Left lung (tissue), 4 donors: ENCODE measurements at regions not wholly inside any gene's neighbourhood (a gene's known extent, or its start where the extent isn't known, plus 50 kb on each side); places are given as distances from the start of the nearest gene placed in this dataset.

ENCODE experiments used
- ATAC-seq: fragments of 200-7000 bp; cut with Tn5 transposase; one replicate; pipeline ENCODE4 v1.9.1; 2020; ENCODE audit warnings: moderate library complexity
- DNase-seq, 4 donors: peaks; one replicate each; pipeline ENCODE4 v3.0.0-alpha.2; 2013 to 2020
- H3K27ac ChIP-seq, 2 donors: fragments of 200-600 bp; sonication (generic) in 1 of 2; one replicate each; pipeline versions ENCODE4 v1.5.0 to v1.8.0; 2020 to 2021
- H3K27me3 ChIP-seq, 2 donors: fragments of 200-600 bp; sonication (generic) in 1 of 2; one replicate each; pipeline versions ENCODE4 v1.5.0 to v1.8.0; 2020 to 2021
- H3K36me3 ChIP-seq, 2 donors: fragments of 200-600 bp; sonication (generic) in 1 of 2; one replicate each; pipeline versions ENCODE4 v1.5.0 to v1.8.0; 2020 to 2021
- H3K4me1 ChIP-seq, 2 donors: fragments of 200-600 bp; one replicate each; pipeline ENCODE4 v1.8.0; 2021
- H3K4me3 ChIP-seq, 2 donors: fragments of 200-600 bp; sonication (generic) in 1 of 2; one replicate each; pipeline versions ENCODE4 v1.5.0 to v1.8.0; 2020 to 2021; ENCODE audit warnings: mild to moderate bottlenecking in 1 of 2
- H3K9me3 ChIP-seq, 2 donors: fragments of 200-600 bp; sonication (generic) in 1 of 2; one replicate each; pipeline versions ENCODE4 v1.5.0 to v1.8.0; 2020 to 2021
- intact Hi-C, 2 donors: fragments of 100-400 bp; cut with DNase I; formaldehyde crosslinking; loops; one replicate each; pipeline versions ENCODE4 v1.11.2 to v1.14.2; 2022
- TF ChIP-seq, protein P1 (sequence below), 2 donors: fragments of 200-600 bp; sonication (generic) in 1 of 2; IDR thresholded peaks; one replicate each; pipeline versions ENCODE4 v1.5.0 to v1.8.0; 2021; ENCODE audit warnings: antibody characterized with exemption in 2 of 2
- donor health status: DM: no; HTN: yes; CAD: no.
- donor health status: DM: no; HTN: no; CAD: no.

DNA sequence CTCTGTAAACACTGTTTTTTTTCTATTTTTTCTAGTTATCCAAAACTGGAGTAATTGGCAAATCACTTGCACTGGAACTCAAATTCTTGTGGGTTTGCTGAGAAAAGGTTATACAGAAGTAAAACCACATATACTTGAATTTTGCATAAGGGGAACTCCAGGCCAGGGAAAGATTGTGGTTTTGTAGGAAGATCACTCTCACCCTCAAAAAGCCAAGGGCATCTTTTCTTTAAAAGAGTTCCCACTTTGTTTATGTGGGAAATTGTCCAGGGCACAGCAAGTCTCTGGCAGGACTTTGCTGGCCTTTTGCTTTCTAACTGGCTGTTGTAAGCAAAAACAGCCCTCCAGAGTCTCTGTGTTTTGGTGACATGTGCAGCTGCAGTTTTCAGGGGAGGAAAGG, 340.3 kb upstream of the RBMS3 start:
- TF ChIP-seq, protein P1, sequence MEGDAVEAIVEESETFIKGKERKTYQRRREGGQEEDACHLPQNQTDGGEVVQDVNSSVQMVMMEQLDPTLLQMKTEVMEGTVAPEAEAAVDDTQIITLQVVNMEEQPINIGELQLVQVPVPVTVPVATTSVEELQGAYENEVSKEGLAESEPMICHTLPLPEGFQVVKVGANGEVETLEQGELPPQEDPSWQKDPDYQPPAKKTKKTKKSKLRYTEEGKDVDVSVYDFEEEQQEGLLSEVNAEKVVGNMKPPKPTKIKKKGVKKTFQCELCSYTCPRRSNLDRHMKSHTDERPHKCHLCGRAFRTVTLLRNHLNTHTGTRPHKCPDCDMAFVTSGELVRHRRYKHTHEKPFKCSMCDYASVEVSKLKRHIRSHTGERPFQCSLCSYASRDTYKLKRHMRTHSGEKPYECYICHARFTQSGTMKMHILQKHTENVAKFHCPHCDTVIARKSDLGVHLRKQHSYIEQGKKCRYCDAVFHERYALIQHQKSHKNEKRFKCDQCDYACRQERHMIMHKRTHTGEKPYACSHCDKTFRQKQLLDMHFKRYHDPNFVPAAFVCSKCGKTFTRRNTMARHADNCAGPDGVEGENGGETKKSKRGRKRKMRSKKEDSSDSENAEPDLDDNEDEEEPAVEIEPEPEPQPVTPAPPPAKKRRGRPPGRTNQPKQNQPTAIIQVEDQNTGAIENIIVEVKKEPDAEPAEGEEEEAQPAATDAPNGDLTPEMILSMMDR (IDR thresholded peaks at IDR 0.05): no peak
- no peak overlapping the region for H3K4me3 ChIP-seq
- intact Hi-C loops: no loop called here
- H3K9me3 ChIP-seq: no peaks in the 10 kb centered on the region
- H3K36me3 ChIP-seq: no peaks in the 10 kb centered on the region
- H3K4me1 ChIP-seq: peaks cover 0 to 11% of the 10 kb centered on the region in 2 donors
- ATAC-seq: peak; percentile 65
- DNase-seq: peak in 1 of 4 donors; percentile 64
- no peak overlapping the region for H3K27ac ChIP-seq
- no peaks in the 10 kb centered on the region for H3K27me3 ChIP-seq

DNA sequence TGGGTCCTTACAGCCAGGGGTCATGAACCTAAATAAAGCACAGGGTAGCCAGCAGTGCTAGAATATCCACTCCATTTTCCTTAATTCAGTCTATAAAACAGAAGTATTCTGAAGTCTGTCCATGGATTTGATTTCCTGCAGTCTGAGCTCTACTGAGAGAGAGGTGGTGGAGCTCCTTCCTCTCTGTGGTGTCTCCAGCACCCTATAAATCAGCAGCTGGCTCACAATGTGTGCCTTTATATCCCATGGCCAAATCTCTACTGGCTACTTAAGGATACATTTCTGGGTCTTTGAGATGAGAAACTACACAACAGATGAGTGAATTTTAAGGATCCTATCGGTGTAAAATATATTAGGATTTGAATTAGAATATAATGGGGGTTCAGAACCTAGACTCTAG, 339.9 kb upstream of the RBMS3 start:
- Histone ChIP-seq H3K4me3 (no peak overlapping the region), H3K27me3 (no peaks in the 10 kb centered on the region), H3K4me1 (peaks cover 0 to 11% of the 10 kb centered on the region in 2 donors), H3K36me3 (no peaks in the 10 kb centered on the region), H3K27ac (no peak overlapping the region), H3K9me3 (no peaks in the 10 kb centered on the region)
- DNase-seq (no peak), ATAC-seq (no peak)
- intact Hi-C loops: no loop called here
- TF ChIP-seq, protein P1 (IDR thresholded peaks at IDR 0.05): no peak

DNA sequence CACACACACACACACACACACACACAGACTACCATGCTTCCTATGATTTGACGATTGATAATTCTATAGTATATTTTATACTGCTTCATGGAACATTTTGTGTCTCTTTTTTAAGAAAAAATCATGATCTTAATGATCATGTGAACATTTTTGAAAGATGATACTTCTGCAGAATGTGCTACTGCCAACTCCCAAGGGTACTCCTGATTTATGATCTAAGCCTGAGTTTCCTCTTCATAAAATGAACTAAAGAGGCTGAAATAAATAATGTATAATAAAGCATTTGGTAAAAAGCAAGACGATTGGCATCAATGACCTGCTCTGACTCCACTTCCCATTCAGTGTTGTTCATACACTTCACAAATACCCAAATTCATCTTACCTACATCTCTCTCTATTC, 333.8 kb upstream of the RBMS3 start:
- DNase-seq (no peak), ATAC-seq (no peak)
- Histone ChIP-seq H3K4me1 (no peaks in the 10 kb centered on the region), H3K4me3 (no peak overlapping the region), H3K9me3 (no peaks in the 10 kb centered on the region), H3K36me3 (no peaks in the 10 kb centered on the region), H3K27ac (no peak overlapping the region), H3K27me3 (no peaks in the 10 kb centered on the region)
- intact Hi-C loops: no loop called here
- TF ChIP-seq, protein P1 (IDR thresholded peaks at IDR 0.05): no peak

DNA sequence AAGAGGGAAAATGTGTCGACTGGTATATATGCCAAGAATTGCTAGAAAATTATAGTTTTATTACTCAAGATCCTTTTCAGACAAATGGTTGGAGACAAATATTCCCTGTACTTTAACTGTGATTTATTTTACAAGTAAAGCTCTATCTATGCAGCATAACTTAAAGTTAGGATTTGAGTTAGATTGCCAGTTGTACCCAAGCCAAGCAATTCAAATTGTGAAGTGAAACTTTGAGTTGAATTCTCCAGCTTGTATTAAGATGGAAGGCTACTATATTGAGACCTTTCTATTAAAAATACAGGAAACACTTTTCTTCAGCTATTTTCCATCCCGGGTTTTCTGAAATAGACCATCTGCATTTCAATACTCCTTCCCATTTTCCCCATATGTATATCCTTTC, 333.1 kb upstream of the RBMS3 start:
- H3K9me3 ChIP-seq: no peaks in the 10 kb centered on the region
- ATAC-seq: no peak
- TF ChIP-seq, protein P1 (IDR thresholded peaks at IDR 0.05): no peak
- H3K4me1 ChIP-seq: no peaks in the 10 kb centered on the region
- H3K27ac ChIP-seq: no peak overlapping the region
- H3K4me3 ChIP-seq: no peak overlapping the region
- no peak for DNase-seq
- no peaks in the 10 kb centered on the region for H3K27me3 ChIP-seq
- intact Hi-C loops: no loop called here
- H3K36me3 ChIP-seq: no peaks in the 10 kb centered on the region

DNA sequence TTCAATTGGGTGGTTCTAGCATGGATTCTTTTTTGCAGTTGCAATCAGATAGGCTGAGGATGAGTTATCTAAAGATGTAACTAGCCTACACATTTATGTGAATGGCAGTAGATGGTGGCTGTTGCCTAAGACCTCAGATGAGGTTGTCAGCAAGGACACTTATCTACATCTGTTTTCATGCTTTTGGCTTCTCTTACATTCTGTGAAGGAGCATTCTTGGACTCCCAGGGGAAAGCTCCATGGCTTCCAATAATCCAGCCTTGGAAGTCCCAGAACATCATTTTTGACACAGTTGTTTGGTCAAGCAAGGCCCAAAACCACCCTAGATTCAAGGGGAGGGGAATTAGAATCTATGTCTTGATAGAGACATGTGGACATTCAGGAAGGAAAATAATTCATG, 332.2 kb upstream of the RBMS3 start:
- intact Hi-C loops: no loop called here
- TF ChIP-seq, protein P1 (IDR thresholded peaks at IDR 0.05): no peak

More for the DNA sequence above, 332.2 kb upstream of the RBMS3 start:
- Histone ChIP-seq H3K36me3 (no peaks in the 10 kb centered on the region), H3K9me3 (peaks cover 0 to 2% of the 10 kb centered on the region in 2 donors), H3K4me1 (no peaks in the 10 kb centered on the region), H3K27me3 (no peaks in the 10 kb centered on the region), H3K27ac (no peak overlapping the region), H3K4me3 (no peak overlapping the region)
- DNase-seq (no peak), ATAC-seq (no peak)
